HCT116 (cell line): ENCODE measurements at regions not wholly inside any gene's neighbourhood (a gene's known extent, or its start where the extent isn't known, plus 50 kb on each side); places are given as distances from the start of the nearest gene placed in this dataset.

ENCODE experiments used
- EZH2 ChIP-seq: fragments of 200-600 bp; sonication (generic); IDR thresholded peaks from 2 replicates; pipeline ENCODE4 v1.6.1; 2017; ENCODE audit warnings: antibody characterized with exemption, mixed run types
- POLR2A ChIP-seq: IDR thresholded peaks from 2 replicates; pipeline ENCODE4 v1.7.0; 2011; ENCODE audit warnings: borderline replicate concordance; ENCODE audit not compliant: insufficient read depth, insufficient read length; ENCODE audit errors: extremely low read depth
- POLR2AphosphoS5 ChIP-seq: IDR thresholded peaks from 2 replicates; pipeline ENCODE4 v1.6.1; 2011; ENCODE audit warnings: mild to moderate bottlenecking, low read depth, low read length, moderate library complexity
- TF ChIP-seq, protein P1 (sequence below), 3 experiments: fragments of 200-600 bp in 1 of 3; sonication (generic) in 1 of 3; IDR thresholded peaks in 2 of 3; conservative IDR thresholded peaks in 1 of 3; 2 replicates each; pipeline ENCODE4 v1.5.1; 2012 to 2017; ENCODE audit warnings: low read depth in 2 of 3, low read length in 2 of 3, antibody characterized with exemption in 1 of 3, borderline replicate concordance in 1 of 3, control low read depth in 1 of 3, mild to moderate bottlenecking in 1 of 3, mixed read lengths in 1 of 3, mixed run types in 1 of 3, moderate library complexity in 1 of 3; ENCODE audit not compliant: insufficient read depth in 1 of 3
- TF ChIP-seq, protein P2 (sequence below): IDR thresholded peaks from 2 replicates; pipeline ENCODE4 v1.6.1; 2012; ENCODE audit warnings: low read depth

GRCh38 chr2:239466755-239467271 is 66.0 kb upstream of the HDAC4 start:
- TF ChIP-seq, protein P1, sequence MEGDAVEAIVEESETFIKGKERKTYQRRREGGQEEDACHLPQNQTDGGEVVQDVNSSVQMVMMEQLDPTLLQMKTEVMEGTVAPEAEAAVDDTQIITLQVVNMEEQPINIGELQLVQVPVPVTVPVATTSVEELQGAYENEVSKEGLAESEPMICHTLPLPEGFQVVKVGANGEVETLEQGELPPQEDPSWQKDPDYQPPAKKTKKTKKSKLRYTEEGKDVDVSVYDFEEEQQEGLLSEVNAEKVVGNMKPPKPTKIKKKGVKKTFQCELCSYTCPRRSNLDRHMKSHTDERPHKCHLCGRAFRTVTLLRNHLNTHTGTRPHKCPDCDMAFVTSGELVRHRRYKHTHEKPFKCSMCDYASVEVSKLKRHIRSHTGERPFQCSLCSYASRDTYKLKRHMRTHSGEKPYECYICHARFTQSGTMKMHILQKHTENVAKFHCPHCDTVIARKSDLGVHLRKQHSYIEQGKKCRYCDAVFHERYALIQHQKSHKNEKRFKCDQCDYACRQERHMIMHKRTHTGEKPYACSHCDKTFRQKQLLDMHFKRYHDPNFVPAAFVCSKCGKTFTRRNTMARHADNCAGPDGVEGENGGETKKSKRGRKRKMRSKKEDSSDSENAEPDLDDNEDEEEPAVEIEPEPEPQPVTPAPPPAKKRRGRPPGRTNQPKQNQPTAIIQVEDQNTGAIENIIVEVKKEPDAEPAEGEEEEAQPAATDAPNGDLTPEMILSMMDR (IDR thresholded peaks at IDR 0.05 in 2 of 3, conservative IDR thresholded peaks at IDR 0.05 in 1 of 3; ENCODE audit: borderline replicate concordance in 1 of 3, insufficient read depth in 1 of 3, low read depth in 2 of 3, low read length in 2 of 3) = no peak
- TF ChIP-seq EZH2 = no peak
- no peak for TF ChIP-seq POLR2AphosphoS5
- no peak for TF ChIP-seq POLR2A
- TF ChIP-seq, protein P2, sequence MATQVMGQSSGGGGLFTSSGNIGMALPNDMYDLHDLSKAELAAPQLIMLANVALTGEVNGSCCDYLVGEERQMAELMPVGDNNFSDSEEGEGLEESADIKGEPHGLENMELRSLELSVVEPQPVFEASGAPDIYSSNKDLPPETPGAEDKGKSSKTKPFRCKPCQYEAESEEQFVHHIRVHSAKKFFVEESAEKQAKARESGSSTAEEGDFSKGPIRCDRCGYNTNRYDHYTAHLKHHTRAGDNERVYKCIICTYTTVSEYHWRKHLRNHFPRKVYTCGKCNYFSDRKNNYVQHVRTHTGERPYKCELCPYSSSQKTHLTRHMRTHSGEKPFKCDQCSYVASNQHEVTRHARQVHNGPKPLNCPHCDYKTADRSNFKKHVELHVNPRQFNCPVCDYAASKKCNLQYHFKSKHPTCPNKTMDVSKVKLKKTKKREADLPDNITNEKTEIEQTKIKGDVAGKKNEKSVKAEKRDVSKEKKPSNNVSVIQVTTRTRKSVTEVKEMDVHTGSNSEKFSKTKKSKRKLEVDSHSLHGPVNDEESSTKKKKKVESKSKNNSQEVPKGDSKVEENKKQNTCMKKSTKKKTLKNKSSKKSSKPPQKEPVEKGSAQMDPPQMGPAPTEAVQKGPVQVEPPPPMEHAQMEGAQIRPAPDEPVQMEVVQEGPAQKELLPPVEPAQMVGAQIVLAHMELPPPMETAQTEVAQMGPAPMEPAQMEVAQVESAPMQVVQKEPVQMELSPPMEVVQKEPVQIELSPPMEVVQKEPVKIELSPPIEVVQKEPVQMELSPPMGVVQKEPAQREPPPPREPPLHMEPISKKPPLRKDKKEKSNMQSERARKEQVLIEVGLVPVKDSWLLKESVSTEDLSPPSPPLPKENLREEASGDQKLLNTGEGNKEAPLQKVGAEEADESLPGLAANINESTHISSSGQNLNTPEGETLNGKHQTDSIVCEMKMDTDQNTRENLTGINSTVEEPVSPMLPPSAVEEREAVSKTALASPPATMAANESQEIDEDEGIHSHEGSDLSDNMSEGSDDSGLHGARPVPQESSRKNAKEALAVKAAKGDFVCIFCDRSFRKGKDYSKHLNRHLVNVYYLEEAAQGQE = no peak
